Daoy (cell line): ENCODE measurements at regions not wholly inside any gene's neighbourhood (a gene's known extent, or its start where the extent isn't known, plus 50 kb on each side); places are given as distances from the start of the nearest gene placed in this dataset.
"Not testable (repeated sequence)": the region's sequence is repeated elsewhere in the genome, so short reads cannot be mapped to it uniquely, and the experiment has no call there.

Experiments used
- DNase-seq: peaks from one replicate; pipeline ENCODE4 v3.0.0-alpha.2; 2015; ENCODE audit warnings: low read depth

GRCh38 chr1:207243442-207244408 is 77.8 kb upstream of the CD55 start:
- no peak for DNase-seq

GRCh38 chr1:207244409-207244801 is 77.1 kb upstream of the CD55 start:
- no peak for DNase-seq

GRCh38 chr1:207245124-207245523 is 76.4 kb upstream of the CD55 start:
- no peak for DNase-seq

- no peak for DNase-seq
Observed at GRCh38 chr1:207248544-207249198, 72.8 kb upstream of the CD55 start.

- no peak for DNase-seq
Observed at GRCh38 chr1:207250431-207250830, 71.0 kb upstream of the CD55 start.

- DNase-seq, result no peak
Observed at GRCh38 chr1:207251066-207251465, 70.4 kb upstream of the CD55 start.

- DNase-seq, result no peak
Observed at GRCh38 chr1:207256869-207257268, 64.6 kb upstream of the CD55 start.

- no peak for DNase-seq
Observed at GRCh38 chr1:207259391-207259790, 62.1 kb upstream of the CD55 start.

- DNase-seq, result no peak
Observed at GRCh38 chr1:207261971-207262370, 59.5 kb upstream of the CD55 start.

GRCh38 chr1:207262891-207263290 is 58.6 kb upstream of the CD55 start:
- DNase-seq, result not testable (repeated sequence)

GRCh38 chr1:207264663-207265252 is 56.7 kb upstream of the CD55 start:
- no peak for DNase-seq

GRCh38 chr1:207268337-207268736 is 53.1 kb upstream of the CD55 start:
- no peak for DNase-seq

GRCh38 chr1:207268753-207269511 is 52.5 kb upstream of the CD55 start:
- no peak for DNase-seq
